HEK293T (cell line): ENCODE measurements at regions not wholly inside any gene's neighbourhood (a gene's known extent, or its start where the extent isn't known, plus 50 kb on each side); places are given as distances from the start of the nearest gene placed in this dataset.

Experiments
- BHLHE40 ChIP-seq: fragments of 450-650 bp; IDR thresholded peaks from 2 replicates; pipeline ENCODE4 v1.6.1; 2016; ENCODE audit warnings: mild to moderate bottlenecking, moderate library complexity, borderline replicate concordance
- ELF4 ChIP-seq: fragments of 450-650 bp; IDR thresholded peaks from 2 replicates; pipeline ENCODE4 v1.6.1; 2017; ENCODE audit warnings: antibody characterized with exemption
- FOXA1 ChIP-seq: fragments of 450-650 bp; IDR thresholded peaks from 2 replicates; pipeline ENCODE4 v1.6.1; 2016; ENCODE audit warnings: mild to moderate bottlenecking
- FOXM1 ChIP-seq: fragments of 450-650 bp; IDR thresholded peaks from 2 replicates; pipeline ENCODE4 v1.6.1; 2017; ENCODE audit warnings: mild to moderate bottlenecking, borderline replicate concordance
- L3MBTL2 ChIP-seq: fragments of 450-650 bp; conservative IDR thresholded peaks from 2 replicates; pipeline ENCODE4 v1.6.1; 2016; ENCODE audit warnings: mild to moderate bottlenecking
- TARDBP ChIP-seq: fragments of 450-650 bp; IDR thresholded peaks from 2 replicates; pipeline ENCODE4 v1.6.1; 2016

GRCh38 chr17:83186751-83187421, 107.5 kb downstream of the METRNL start:
- TF ChIP-seq BHLHE40, result no peak
- TF ChIP-seq ELF4, result no peak
- no peak for TF ChIP-seq FOXA1
- TF ChIP-seq TARDBP, result no peak
- no peak for TF ChIP-seq FOXM1
- TF ChIP-seq L3MBTL2, result no peak
